ENCODE measurements at regions not wholly inside any gene's neighbourhood (a gene's known extent, or its start where the extent isn't known, plus 50 kb on each side); places are given as distances from the start of the nearest gene placed in this dataset.

DNA sequence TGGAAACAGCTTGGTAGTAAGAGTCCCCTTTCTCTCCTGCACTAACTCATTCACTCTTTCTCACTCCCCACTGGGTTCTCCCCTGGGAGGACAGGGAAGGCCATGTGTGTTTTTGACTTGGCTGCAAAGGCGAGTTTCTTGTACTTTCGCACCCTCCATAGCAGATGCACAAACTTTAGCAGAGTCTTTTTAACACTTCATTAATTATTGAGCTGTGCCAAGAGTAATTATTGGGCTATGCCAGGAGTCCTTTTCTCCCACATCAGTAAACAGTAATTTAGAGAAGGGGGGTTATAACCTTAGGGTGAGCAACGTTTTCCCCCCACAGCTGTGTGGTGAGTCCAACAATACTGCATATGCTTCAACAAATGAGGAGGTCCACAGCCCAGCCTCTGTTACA, 224.4 kb upstream of the ATP11B start:
- TF ChIP-seq CTCF (IDR thresholded peaks at IDR 0.05) (no peak), POLR2A (IDR thresholded peaks at IDR 0.05; ENCODE audit: low read depth) (no peak)

Data from esophagus muscularis mucosa (tissue), 3 donors.